Caco-2 (cell line): ENCODE measurements at regions not wholly inside any gene's neighbourhood (a gene's known extent, or its start where the extent isn't known, plus 50 kb on each side); places are given as distances from the start of the nearest gene placed in this dataset.
"Not testable (repeated sequence)": the region's sequence is repeated elsewhere in the genome, so short reads cannot be mapped to it uniquely, and the experiment has no call there.

Experiments
- BruUV-seq: library from RNA; stranded (reverse); fragments of 400-500 nt; replicated peaks from 2 replicates; lab custom pipeline; 2021; lab: Mats Ljungman, UMichigan
- CTCF ChIA-PET: fragments of 300-600 bp; sonication (Branson Sonifier 250); formaldehyde crosslinking; loops from one replicate; lab custom pipeline; 2022; ENCODE audit warnings: antibody characterized with exemption; lab: Charles Lee
- POLR2A ChIA-PET: fragments of 300-600 bp; sonication (Branson Sonifier 250); formaldehyde crosslinking; loops from one replicate; lab custom pipeline; 2022; ENCODE audit warnings: antibody characterized with exemption; lab: Charles Lee
- DNase-seq, 2 experiments: peaks; one replicate each; pipeline versions ENCODE4 v3.0.0 to v3.0.0-alpha.2; 2020 to 2022
- H3K27me3 ChIP-seq: replicated peaks from 2 replicates; pipeline ENCODE4 v1.6.0; 2011; ENCODE audit warnings: low read length; ENCODE audit not compliant: control insufficient read depth, insufficient read depth
- H3K36me3 ChIP-seq: 2 replicates; pipeline ENCODE4 v1.5.1; 2011; ENCODE audit warnings: low read length; ENCODE audit not compliant: control insufficient read depth, insufficient read depth
- H3K4me1 ChIP-seq: fragments of 250-450 bp; sonication (Bioruptor Pico); 2 replicates; pipeline ENCODE4 v1.5.1; 2020; ENCODE audit warnings: mild to moderate bottlenecking
- H3K4me3 ChIP-seq: 2 replicates; pipeline ENCODE4 v1.5.1; 2011; ENCODE audit warnings: low read depth, mild to moderate bottlenecking, control low read depth, low read length
- H3K9me3 ChIP-seq: fragments of 250-450 bp; sonication (Bioruptor Pico); 2 replicates; pipeline ENCODE4 v1.5.1; 2020; ENCODE audit warnings: mild to moderate bottlenecking, moderate library complexity
- H3K27ac Mint-ChIP-seq: one replicate; pipeline ENCODE4 v1.8.0; 2022; ENCODE audit warnings: mixed read lengths; ENCODE audit not compliant: unreplicated experiment
- H3K27me3 Mint-ChIP-seq: one replicate; pipeline ENCODE4 v1.8.0; 2022; ENCODE audit warnings: mixed read lengths; ENCODE audit not compliant: insufficient read depth, unreplicated experiment
- H3K36me3 Mint-ChIP-seq: one replicate; pipeline ENCODE4 v1.8.0; 2022; ENCODE audit warnings: mild to moderate bottlenecking, mixed read lengths; ENCODE audit not compliant: insufficient read depth, unreplicated experiment
- H3K4me1 Mint-ChIP-seq: one replicate; pipeline ENCODE4 v1.8.0; 2022; ENCODE audit warnings: low read depth, mixed read lengths; ENCODE audit not compliant: unreplicated experiment
- H3K4me3 Mint-ChIP-seq: one replicate; pipeline ENCODE4 v1.8.0; 2022; ENCODE audit warnings: mild to moderate bottlenecking, moderate library complexity, mixed read lengths; ENCODE audit not compliant: unreplicated experiment
- H3K9me3 Mint-ChIP-seq: one replicate; pipeline ENCODE4 v1.8.0; 2022; ENCODE audit warnings: mixed read lengths; ENCODE audit not compliant: unreplicated experiment
- CTCF ChIP-seq, 2 experiments: fragments of 200-600 bp in 1 of 2; IDR thresholded peaks; 1 replicate in 1 of 2; 2 replicates in 1 of 2; pipeline versions ENCODE4 v1.5.1 to v1.8.0; 2011 to 2022; ENCODE audit warnings: antibody characterized with exemption in 1 of 2, control low read depth in 1 of 2, inconsistent platforms in 1 of 2, low read depth in 1 of 2, low read length in 1 of 2, mild to moderate bottlenecking in 1 of 2, moderate library complexity in 1 of 2; ENCODE audit not compliant: insufficient read depth in 1 of 2, severe bottlenecking in 1 of 2, unreplicated experiment in 1 of 2
- intact Hi-C: fragments of 100-400 bp; cut with micrococcal nuclease; formaldehyde crosslinking; loops from one replicate; pipeline ENCODE4 v1.10.0; 2022; ENCODE audit not compliant: unreplicated experiment

DNA sequence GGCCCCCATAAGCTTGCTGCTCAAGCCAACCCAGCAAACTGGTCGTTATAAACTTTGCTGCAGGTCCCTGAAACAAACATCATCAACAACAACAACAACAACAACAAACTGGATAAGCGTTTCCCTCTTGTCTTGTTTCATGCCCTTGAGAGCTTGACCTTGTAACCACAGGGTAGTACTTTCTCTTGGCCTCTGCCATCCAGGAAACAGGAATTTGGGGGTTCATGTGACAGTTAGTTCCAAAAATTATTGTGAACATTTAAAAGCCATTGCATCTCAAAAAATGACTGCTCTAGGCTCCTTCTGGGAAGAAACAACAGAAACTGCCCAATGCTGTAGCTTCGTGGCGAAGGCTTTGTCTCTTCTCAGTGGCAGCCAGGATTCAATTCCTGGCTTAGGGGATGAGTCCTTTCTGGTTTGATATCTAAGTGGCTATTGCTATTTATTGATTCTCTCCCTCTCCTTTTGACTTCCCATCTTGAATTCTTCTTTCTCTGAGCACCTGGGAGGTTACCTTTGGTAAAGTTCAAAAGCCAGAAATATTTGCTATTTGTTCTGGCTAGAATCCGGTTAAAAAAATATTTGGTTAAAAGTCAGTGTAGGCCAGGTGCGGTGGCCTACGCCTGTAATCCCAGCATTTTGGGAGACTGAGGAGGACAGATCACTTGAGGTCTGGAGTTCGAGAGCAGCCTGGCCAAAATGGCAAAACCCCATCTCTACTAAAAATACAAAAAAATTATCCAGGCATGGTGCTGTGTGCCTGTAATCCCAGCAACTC, 52.0 kb upstream of the CPM start:
- H3K27me3 ChIP-seq: no peaks in the 10 kb centered on the region
- H3K9me3 Mint-ChIP-seq: peaks cover 28% of the 10 kb centered on the region
- DNase-seq: no peak
- ChIA-PET CTCF (no interaction called here), POLR2A (no interaction called here)
- no peaks in the 10 kb centered on the region; the same call in 1 of the 2 replicates for H3K9me3 ChIP-seq
- H3K4me1 Mint-ChIP-seq: no peaks in the 10 kb centered on the region
- intact Hi-C loops: no loop called here
- no peaks in the 10 kb centered on the region for H3K27me3 Mint-ChIP-seq
- H3K4me3 ChIP-seq: no peak overlapping the region
- no peak overlapping the region for H3K27ac Mint-ChIP-seq
- no peaks in the 10 kb centered on the region for H3K36me3 Mint-ChIP-seq
- TF ChIP-seq CTCF (IDR thresholded peaks at IDR 0.05; ENCODE audit: insufficient read depth in 1 of 2, low read depth in 1 of 2, low read length in 1 of 2, severe bottlenecking in 1 of 2, unreplicated experiment in 1 of 2): no peak
- no peaks in the 10 kb centered on the region for H3K4me1 ChIP-seq
- BruUV-seq: no TSS peak
- no peak overlapping the region for H3K4me3 Mint-ChIP-seq
- H3K36me3 ChIP-seq: no peaks in the 10 kb centered on the region

GRCh38 chr12:68997526-68997925, 64.6 kb upstream of the CPM start:
- H3K4me1 ChIP-seq, H3K27me3 Mint-ChIP-seq, H3K27ac Mint-ChIP-seq, H3K36me3 Mint-ChIP-seq, POLR2A ChIA-PET, intact Hi-C loops, H3K36me3 ChIP-seq, H3K4me3 ChIP-seq, H3K27me3 ChIP-seq, DNase-seq, H3K4me3 Mint-ChIP-seq, BruUV-seq, CTCF ChIA-PET: not testable (repeated sequence)
- H3K9me3 Mint-ChIP-seq: peaks cover 34% of the 10 kb centered on the region
- H3K9me3 ChIP-seq: peaks cover 17% of the 10 kb centered on the region
- peaks cover 12% of the 10 kb centered on the region for H3K4me1 Mint-ChIP-seq

GRCh38 chr12:68998041-68998440, 65.1 kb upstream of the CPM start:
- no peak overlapping the region for H3K27ac Mint-ChIP-seq
- Histone ChIP-seq H3K27me3 (no peaks in the 10 kb centered on the region), H3K36me3 (no peaks in the 10 kb centered on the region; the same call in 1 of the 2 replicates), H3K4me1 (peaks cover 10% of the 10 kb centered on the region), H3K9me3 (peaks cover 17% of the 10 kb centered on the region), H3K4me3 (no peak overlapping the region)
- ChIA-PET CTCF (no interaction called here), POLR2A (no interaction called here)
- intact Hi-C loops: no loop called here
- H3K4me1 Mint-ChIP-seq: peaks cover 17% of the 10 kb centered on the region
- no peak for DNase-seq
- peaks cover 34% of the 10 kb centered on the region for H3K9me3 Mint-ChIP-seq
- no peaks in the 10 kb centered on the region for H3K36me3 Mint-ChIP-seq
- TF ChIP-seq CTCF (IDR thresholded peaks at IDR 0.05; ENCODE audit: insufficient read depth in 1 of 2, low read depth in 1 of 2, low read length in 1 of 2, severe bottlenecking in 1 of 2, unreplicated experiment in 1 of 2): no peak
- H3K4me3 Mint-ChIP-seq: no peak overlapping the region
- no TSS peak for BruUV-seq
- H3K27me3 Mint-ChIP-seq: no peaks in the 10 kb centered on the region
